HG03175 (cell line): ENCODE measurements at regions not wholly inside any gene's neighbourhood (a gene's known extent, or its start where the extent isn't known, plus 50 kb on each side); places are given as distances from the start of the nearest gene placed in this dataset.

Experiments
- ATAC-seq: cut with Tn5 transposase; IDR thresholded peaks from one replicate; pipeline ENCODE4 v1.9.1; 2021; ENCODE audit warnings: mild to moderate bottlenecking, moderate library complexity; ENCODE audit not compliant: unreplicated experiment

GRCh38 chr6:15114061-15114460, 131.8 kb upstream of the JARID2 start:
- no peak for ATAC-seq

GRCh38 chr6:15116889-15117288, 129.0 kb upstream of the JARID2 start:
- no peak for ATAC-seq

GRCh38 chr6:15121443-15121842, 124.4 kb upstream of the JARID2 start:
- ATAC-seq, result no peak

GRCh38 chr6:15121977-15122550, 123.8 kb upstream of the JARID2 start:
- no peak for ATAC-seq

- ATAC-seq, result no peak
Observed at GRCh38 chr6:15129887-15130286, 116.0 kb upstream of the JARID2 start.

GRCh38 chr6:15131234-15131633, 114.6 kb upstream of the JARID2 start:
- no peak for ATAC-seq

- no peak for ATAC-seq
Observed at GRCh38 chr6:15131651-15132061, 114.2 kb upstream of the JARID2 start.

- no peak for ATAC-seq
Observed at GRCh38 chr6:15132167-15132566, 113.7 kb upstream of the JARID2 start.

GRCh38 chr6:15132854-15133670, 112.8 kb upstream of the JARID2 start:
- no peak for ATAC-seq

- no peak for ATAC-seq
Observed at GRCh38 chr6:15137086-15137485, 108.8 kb upstream of the JARID2 start.

- ATAC-seq, result no peak
Observed at GRCh38 chr6:15143086-15143485, 102.8 kb upstream of the JARID2 start.

GRCh38 chr6:15143540-15143939, 102.3 kb upstream of the JARID2 start:
- no peak for ATAC-seq

GRCh38 chr6:15145821-15146220, 100.0 kb upstream of the JARID2 start:
- ATAC-seq, result no peak

GRCh38 chr6:15147827-15148226, 98.0 kb upstream of the JARID2 start:
- ATAC-seq, result no peak

- ATAC-seq, result no peak
Observed at GRCh38 chr6:15148356-15148946, 97.4 kb upstream of the JARID2 start.

- no peak for ATAC-seq
Observed at GRCh38 chr6:15150207-15150606, 95.7 kb upstream of the JARID2 start.

GRCh38 chr6:15152700-15153099, 93.2 kb upstream of the JARID2 start:
- no peak for ATAC-seq

GRCh38 chr6:15153191-15153590, 92.7 kb upstream of the JARID2 start:
- ATAC-seq, result no peak

- ATAC-seq, result no peak
Observed at GRCh38 chr6:15157479-15157878, 88.4 kb upstream of the JARID2 start.

- ATAC-seq, result no peak
Observed at GRCh38 chr6:15158821-15159619, 86.8 kb upstream of the JARID2 start.

GRCh38 chr6:15160812-15161211, 85.1 kb upstream of the JARID2 start:
- no peak for ATAC-seq
